ENCODE measurements at regions not wholly inside any gene's neighbourhood (a gene's known extent, or its start where the extent isn't known, plus 50 kb on each side); places are given as distances from the start of the nearest gene placed in this dataset.

GRCh38 chr1:34686531-34686930 lies 68.3 kb upstream of the GJB5 start:
- peaks cover 3% of the 10 kb centered on the region; the same call in 2 of the 3 replicates for H3K9me3 Mint-ChIP-seq
- Histone ChIP-seq H3K9me2 (ENCODE audit: insufficient read depth) (no peaks in the 10 kb centered on the region), H2AFZ (no peak overlapping the region), H3F3A (replicated peaks; ENCODE audit: low read depth) (no peaks in the 10 kb centered on the region), H3K79me2 (replicated peaks; ENCODE audit: insufficient read depth) (no peaks in the 10 kb centered on the region), H4K20me1 (replicated peaks; ENCODE audit: insufficient read depth) (no peaks in the 10 kb centered on the region), H3K4me3 (no peak overlapping the region), H3K27ac (ENCODE audit: low read depth) (no peak overlapping the region), H3K36me3 (ENCODE audit: insufficient read depth) (no peaks in the 10 kb centered on the region), H3K4me2 (no peak overlapping the region), H3K4me1 (ENCODE audit: insufficient read depth) (peaks cover 13% of the 10 kb centered on the region; the same call in 1 of the 2 replicates), H3K27me3 (ENCODE audit: insufficient read depth) (no peaks in the 10 kb centered on the region)
- H3K4me3 Mint-ChIP-seq, result no peak overlapping the region
- peaks cover 9% of the 10 kb centered on the region for H3K27me3 Mint-ChIP-seq (ENCODE audit: insufficient read depth, low read depth, poor library complexity)
- ATAC-seq, result no peak
- TF ChIP-seq, protein P1, sequence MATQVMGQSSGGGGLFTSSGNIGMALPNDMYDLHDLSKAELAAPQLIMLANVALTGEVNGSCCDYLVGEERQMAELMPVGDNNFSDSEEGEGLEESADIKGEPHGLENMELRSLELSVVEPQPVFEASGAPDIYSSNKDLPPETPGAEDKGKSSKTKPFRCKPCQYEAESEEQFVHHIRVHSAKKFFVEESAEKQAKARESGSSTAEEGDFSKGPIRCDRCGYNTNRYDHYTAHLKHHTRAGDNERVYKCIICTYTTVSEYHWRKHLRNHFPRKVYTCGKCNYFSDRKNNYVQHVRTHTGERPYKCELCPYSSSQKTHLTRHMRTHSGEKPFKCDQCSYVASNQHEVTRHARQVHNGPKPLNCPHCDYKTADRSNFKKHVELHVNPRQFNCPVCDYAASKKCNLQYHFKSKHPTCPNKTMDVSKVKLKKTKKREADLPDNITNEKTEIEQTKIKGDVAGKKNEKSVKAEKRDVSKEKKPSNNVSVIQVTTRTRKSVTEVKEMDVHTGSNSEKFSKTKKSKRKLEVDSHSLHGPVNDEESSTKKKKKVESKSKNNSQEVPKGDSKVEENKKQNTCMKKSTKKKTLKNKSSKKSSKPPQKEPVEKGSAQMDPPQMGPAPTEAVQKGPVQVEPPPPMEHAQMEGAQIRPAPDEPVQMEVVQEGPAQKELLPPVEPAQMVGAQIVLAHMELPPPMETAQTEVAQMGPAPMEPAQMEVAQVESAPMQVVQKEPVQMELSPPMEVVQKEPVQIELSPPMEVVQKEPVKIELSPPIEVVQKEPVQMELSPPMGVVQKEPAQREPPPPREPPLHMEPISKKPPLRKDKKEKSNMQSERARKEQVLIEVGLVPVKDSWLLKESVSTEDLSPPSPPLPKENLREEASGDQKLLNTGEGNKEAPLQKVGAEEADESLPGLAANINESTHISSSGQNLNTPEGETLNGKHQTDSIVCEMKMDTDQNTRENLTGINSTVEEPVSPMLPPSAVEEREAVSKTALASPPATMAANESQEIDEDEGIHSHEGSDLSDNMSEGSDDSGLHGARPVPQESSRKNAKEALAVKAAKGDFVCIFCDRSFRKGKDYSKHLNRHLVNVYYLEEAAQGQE (IDR thresholded peaks at IDR 0.05; ENCODE audit: unreplicated experiment), result no peak
- no peak for TF ChIP-seq EZH2 (IDR thresholded peaks at IDR 0.05; ENCODE audit: low read depth, unreplicated experiment)
- no peak for TF ChIP-seq JUNB (IDR thresholded peaks at IDR 0.05; ENCODE audit: unreplicated experiment)
- TF ChIP-seq POLR2AphosphoS5 (IDR thresholded peaks at IDR 0.05; ENCODE audit: low read depth), result no peak
- no peak for TF ChIP-seq ZNF331 (CRISPR knock-in tag; IDR thresholded peaks at IDR 0.05; ENCODE audit: low read depth)
- no peak for TF ChIP-seq CREB1 (CRISPR knock-in tag; IDR thresholded peaks at IDR 0.05; ENCODE audit: low read depth)
- no peak for TF ChIP-seq NANOG (IDR thresholded peaks at IDR 0.05; ENCODE audit: borderline replicate concordance)
- no peak for TF ChIP-seq ZNF462 (CRISPR knock-in tag; IDR thresholded peaks at IDR 0.05)
- no peak for TF ChIP-seq STAT1 (IDR thresholded peaks at IDR 0.05; ENCODE audit: unreplicated experiment)
- no peak for TF ChIP-seq EZH2phosphoT487 (IDR thresholded peaks at IDR 0.05; ENCODE audit: unreplicated experiment)
- TF ChIP-seq, protein P2, sequence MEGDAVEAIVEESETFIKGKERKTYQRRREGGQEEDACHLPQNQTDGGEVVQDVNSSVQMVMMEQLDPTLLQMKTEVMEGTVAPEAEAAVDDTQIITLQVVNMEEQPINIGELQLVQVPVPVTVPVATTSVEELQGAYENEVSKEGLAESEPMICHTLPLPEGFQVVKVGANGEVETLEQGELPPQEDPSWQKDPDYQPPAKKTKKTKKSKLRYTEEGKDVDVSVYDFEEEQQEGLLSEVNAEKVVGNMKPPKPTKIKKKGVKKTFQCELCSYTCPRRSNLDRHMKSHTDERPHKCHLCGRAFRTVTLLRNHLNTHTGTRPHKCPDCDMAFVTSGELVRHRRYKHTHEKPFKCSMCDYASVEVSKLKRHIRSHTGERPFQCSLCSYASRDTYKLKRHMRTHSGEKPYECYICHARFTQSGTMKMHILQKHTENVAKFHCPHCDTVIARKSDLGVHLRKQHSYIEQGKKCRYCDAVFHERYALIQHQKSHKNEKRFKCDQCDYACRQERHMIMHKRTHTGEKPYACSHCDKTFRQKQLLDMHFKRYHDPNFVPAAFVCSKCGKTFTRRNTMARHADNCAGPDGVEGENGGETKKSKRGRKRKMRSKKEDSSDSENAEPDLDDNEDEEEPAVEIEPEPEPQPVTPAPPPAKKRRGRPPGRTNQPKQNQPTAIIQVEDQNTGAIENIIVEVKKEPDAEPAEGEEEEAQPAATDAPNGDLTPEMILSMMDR (conservative IDR thresholded peaks at IDR 0.05; ENCODE audit: low read depth in 2 of 2), result no peak
- TF ChIP-seq ZNF114 (CRISPR knock-in tag; IDR thresholded peaks at IDR 0.05), result no peak
- no peak for TF ChIP-seq ETS1 (IDR thresholded peaks at IDR 0.05)
- DNase-seq (ENCODE audit: low spot score), result no peak
- no peaks in the 10 kb centered on the region for H3K36me3 Mint-ChIP-seq (ENCODE audit: low read depth)
- H3K27ac Mint-ChIP-seq, result no peak overlapping the region
- H3K4me1 Mint-ChIP-seq, result peaks cover 17% of the 10 kb centered on the region

Measured in GM23338 (cell line).